Thyroid gland (tissue), 4 donors: ENCODE measurements at regions not wholly inside any gene's neighbourhood (a gene's known extent, or its start where the extent isn't known, plus 50 kb on each side); places are given as distances from the start of the nearest gene placed in this dataset.

Source experiments
- DNase-seq, 2 donors: peaks; one replicate each; pipeline ENCODE4 v3.0.0-alpha.2; 2019
- H3K27ac ChIP-seq, 3 donors: fragments of 200-600 bp; sonication (generic); 1 replicate in 2 of 3; 2 replicates in 1 of 3; pipeline ENCODE4 v1.5.1; 2016 to 2019; ENCODE audit warnings: mild to moderate bottlenecking in 1 of 3, moderate library complexity in 1 of 3
- H3K27me3 ChIP-seq: fragments of 200-600 bp; sonication (generic); one replicate; pipeline ENCODE4 v1.5.1; 2019
- H3K36me3 ChIP-seq, 2 donors: fragments of 200-600 bp; sonication (generic); one replicate each; pipeline ENCODE4 v1.5.1; 2016 to 2019
- H3K4me1 ChIP-seq, 2 donors: fragments of 200-600 bp; sonication (generic); one replicate each; pipeline ENCODE4 v1.5.1; 2017 to 2019
- H3K4me3 ChIP-seq, 3 donors: fragments of 200-600 bp; sonication (generic); replicated peaks in 1 of 3; 1 replicate in 2 of 3; 2 replicates in 1 of 3; pipeline ENCODE4 v1.5.1; 2016; ENCODE audit warnings: mild to moderate bottlenecking in 1 of 3
- H3K9me3 ChIP-seq: fragments of 200-600 bp; sonication (generic); one replicate; pipeline ENCODE4 v1.5.1; 2017
- POLR2A ChIP-seq, 2 donors: fragments of 450-650 bp; IDR thresholded peaks; one replicate each; pipeline ENCODE4 v1.6.1; 2017; ENCODE audit warnings: antibody characterized with exemption in 2 of 2, mild to moderate bottlenecking in 2 of 2, moderate library complexity in 1 of 2
- WGBS, 2 donors: methylation state at CpG; one replicate each; pipeline ENCODE4 v1.1.5; 2017; 5-methylcytosine and 5-hydroxymethylcytosine counted together
- intact Hi-C: fragments of 100-400 bp; cut with DNase I; formaldehyde crosslinking; loops from one replicate; pipeline ENCODE4 v1.15.1; 2023
- TF ChIP-seq, protein P1 (sequence below), 6 experiments: fragments of 200-600 bp in 3 of 6; fragments of 450-650 bp in 3 of 6; sonication (generic) in 3 of 6; IDR thresholded peaks; one replicate each; pipeline ENCODE4 v1.5.1; 2016 to 2019; ENCODE audit warnings: antibody characterized with exemption in 6 of 6, mild to moderate bottlenecking in 2 of 6, inconsistent platforms in 1 of 6, moderate library complexity in 1 of 6

DNA sequence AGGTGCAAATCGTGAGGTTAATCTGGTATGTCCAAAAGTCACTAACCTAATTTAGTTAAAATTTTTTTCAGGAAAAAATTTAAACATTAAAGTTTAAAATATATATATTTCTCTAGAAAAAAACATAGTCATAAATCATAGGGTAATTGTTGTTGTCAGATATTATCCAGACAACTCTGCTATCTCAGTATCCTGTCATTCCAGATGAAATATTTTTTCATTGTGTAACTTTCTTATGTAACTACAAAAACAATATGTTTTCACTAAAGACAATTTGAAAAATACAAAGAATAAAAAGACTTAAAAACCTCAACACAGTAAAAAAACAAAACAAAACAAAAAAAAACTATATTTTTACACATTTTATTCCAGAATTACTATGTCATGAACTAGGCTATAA is 57.6 kb downstream of the TENT5A start:
- intact Hi-C loops: no loop called here
- 89 to 91% methylated on average over 1 of the region's 1 CpG for WGBS, 2 donors
- Histone ChIP-seq H3K4me3 (no peak overlapping the region), H3K36me3 (no peaks in the 10 kb centered on the region), H3K27me3 (no peaks in the 10 kb centered on the region), H3K4me1 (no peaks in the 10 kb centered on the region), H3K27ac (no peak overlapping the region), H3K9me3 (no peaks in the 10 kb centered on the region)
- no peak for DNase-seq
- no peak for TF ChIP-seq POLR2A (IDR thresholded peaks at IDR 0.05)
- TF ChIP-seq, protein P1, sequence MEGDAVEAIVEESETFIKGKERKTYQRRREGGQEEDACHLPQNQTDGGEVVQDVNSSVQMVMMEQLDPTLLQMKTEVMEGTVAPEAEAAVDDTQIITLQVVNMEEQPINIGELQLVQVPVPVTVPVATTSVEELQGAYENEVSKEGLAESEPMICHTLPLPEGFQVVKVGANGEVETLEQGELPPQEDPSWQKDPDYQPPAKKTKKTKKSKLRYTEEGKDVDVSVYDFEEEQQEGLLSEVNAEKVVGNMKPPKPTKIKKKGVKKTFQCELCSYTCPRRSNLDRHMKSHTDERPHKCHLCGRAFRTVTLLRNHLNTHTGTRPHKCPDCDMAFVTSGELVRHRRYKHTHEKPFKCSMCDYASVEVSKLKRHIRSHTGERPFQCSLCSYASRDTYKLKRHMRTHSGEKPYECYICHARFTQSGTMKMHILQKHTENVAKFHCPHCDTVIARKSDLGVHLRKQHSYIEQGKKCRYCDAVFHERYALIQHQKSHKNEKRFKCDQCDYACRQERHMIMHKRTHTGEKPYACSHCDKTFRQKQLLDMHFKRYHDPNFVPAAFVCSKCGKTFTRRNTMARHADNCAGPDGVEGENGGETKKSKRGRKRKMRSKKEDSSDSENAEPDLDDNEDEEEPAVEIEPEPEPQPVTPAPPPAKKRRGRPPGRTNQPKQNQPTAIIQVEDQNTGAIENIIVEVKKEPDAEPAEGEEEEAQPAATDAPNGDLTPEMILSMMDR (IDR thresholded peaks at IDR 0.05): no peak

DNA sequence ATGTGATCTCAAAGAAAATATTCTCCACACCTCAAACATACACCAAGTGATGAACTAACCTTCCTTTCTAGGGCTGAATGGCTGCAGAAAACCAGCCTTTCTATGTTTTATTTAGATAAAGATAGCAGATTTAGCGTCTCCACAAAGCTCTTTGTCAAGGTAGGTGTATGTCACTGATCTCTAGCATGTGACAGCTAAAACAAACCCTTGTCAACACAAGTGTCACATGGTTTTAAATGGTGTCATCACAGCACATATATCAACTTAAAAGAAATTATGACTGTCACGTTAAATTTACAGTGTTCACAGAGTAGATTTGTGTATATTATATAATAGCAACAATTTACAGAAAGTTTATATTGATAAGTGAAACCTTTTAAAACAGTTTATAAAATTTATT is 58.3 kb downstream of the TENT5A start:
- H3K27ac ChIP-seq: no peak overlapping the region
- H3K9me3 ChIP-seq: no peaks in the 10 kb centered on the region
- H3K4me3 ChIP-seq: no peak overlapping the region
- no peaks in the 10 kb centered on the region for H3K4me1 ChIP-seq
- WGBS, 2 donors: 70 to 78% methylated on average over 2 of the region's 2 CpGs
- TF ChIP-seq, protein P1 (IDR thresholded peaks at IDR 0.05): no peak
- TF ChIP-seq POLR2A (IDR thresholded peaks at IDR 0.05): no peak
- H3K36me3 ChIP-seq: no peaks in the 10 kb centered on the region
- H3K27me3 ChIP-seq: no peaks in the 10 kb centered on the region
- DNase-seq: no peak
- intact Hi-C loops: no loop called here

DNA sequence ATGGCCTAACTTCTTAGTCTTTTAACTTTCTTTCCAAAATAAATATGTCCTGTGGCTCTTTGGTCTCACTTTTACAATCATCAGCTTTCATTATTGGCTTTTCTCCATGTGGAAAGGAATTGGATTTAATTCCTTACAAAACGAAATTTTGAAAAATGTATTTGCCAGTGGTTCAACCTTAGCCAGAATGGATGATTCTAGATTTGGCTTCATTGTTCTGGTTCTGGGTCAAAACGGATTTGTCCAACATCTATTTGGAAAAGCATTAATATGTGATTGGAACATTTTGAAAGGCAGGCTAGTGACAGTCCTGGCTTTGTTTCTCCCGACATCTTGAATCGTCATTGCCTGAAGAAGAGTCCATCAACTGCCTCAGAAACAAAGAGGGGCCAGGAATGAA is 59.2 kb downstream of the TENT5A start:
- no peaks in the 10 kb centered on the region for H3K9me3 ChIP-seq
- 81% methylated on average over 4 of the region's 4 CpGs for WGBS, 2 donors
- no peaks in the 10 kb centered on the region for H3K4me1 ChIP-seq
- no peak for DNase-seq
- no peaks in the 10 kb centered on the region for H3K27me3 ChIP-seq
- intact Hi-C loops: no loop called here
- no peak overlapping the region for H3K27ac ChIP-seq
- H3K36me3 ChIP-seq: no peaks in the 10 kb centered on the region
- H3K4me3 ChIP-seq: no peak overlapping the region
- no peak for TF ChIP-seq POLR2A (IDR thresholded peaks at IDR 0.05)
- TF ChIP-seq, protein P1 (IDR thresholded peaks at IDR 0.05): no peak

DNA sequence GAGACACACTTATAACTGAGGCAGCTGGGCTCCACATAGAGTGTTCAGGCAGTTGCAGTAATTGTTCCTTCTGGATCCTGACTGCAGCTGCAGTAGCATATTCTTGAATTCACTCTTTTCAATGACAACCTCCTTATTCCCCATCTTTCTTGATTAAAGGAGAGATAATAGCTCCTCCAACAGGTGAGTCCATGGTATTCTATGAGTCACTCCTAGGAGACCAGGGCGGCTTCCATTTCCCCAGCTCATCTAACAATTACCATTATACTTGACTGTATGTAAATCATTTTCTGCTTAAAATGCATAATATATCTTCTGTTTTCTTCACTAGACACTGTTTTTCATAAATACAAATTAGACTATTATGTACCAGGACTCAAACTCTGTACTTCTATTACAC is 62.4 kb downstream of the TENT5A start:
- Histone ChIP-seq H3K27ac (no peak overlapping the region), H3K4me3 (no peak overlapping the region), H3K36me3 (no peaks in the 10 kb centered on the region), H3K9me3 (no peaks in the 10 kb centered on the region), H3K27me3 (no peaks in the 10 kb centered on the region), H3K4me1 (no peaks in the 10 kb centered on the region)
- WGBS, 2 donors: 96 to 100% methylated on average over 1 of the region's 1 CpG
- DNase-seq: no peak
- intact Hi-C loops: no loop called here
- no peak for TF ChIP-seq POLR2A (IDR thresholded peaks at IDR 0.05)
- TF ChIP-seq, protein P1 (IDR thresholded peaks at IDR 0.05): no peak

DNA sequence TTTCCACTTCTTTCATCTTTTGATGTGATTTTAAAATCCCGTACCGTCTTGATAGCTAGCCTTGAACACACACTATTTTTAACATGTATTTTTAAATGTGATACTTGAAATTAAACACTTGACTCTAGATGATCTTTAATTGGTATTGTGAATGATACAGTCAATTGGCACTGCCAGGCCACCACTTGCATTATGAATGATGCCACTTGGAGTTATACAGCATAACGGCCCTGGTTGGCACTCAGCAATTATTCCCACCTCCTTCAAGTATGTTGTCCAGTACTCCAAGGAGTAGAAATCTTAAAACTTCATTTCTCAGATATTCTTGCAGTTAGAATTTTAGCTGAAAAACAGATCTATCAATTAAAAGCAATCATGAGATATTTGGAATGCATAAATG is 62.9 kb downstream of the TENT5A start:
- H3K27ac ChIP-seq: no peak overlapping the region
- TF ChIP-seq POLR2A (IDR thresholded peaks at IDR 0.05): no peak
- TF ChIP-seq, protein P1 (IDR thresholded peaks at IDR 0.05): no peak
- no peaks in the 10 kb centered on the region for H3K27me3 ChIP-seq
- no peaks in the 10 kb centered on the region for H3K36me3 ChIP-seq
- H3K4me1 ChIP-seq: no peaks in the 10 kb centered on the region
- WGBS, 2 donors: 82 to 86% methylated on average over 3 of the region's 3 CpGs
- intact Hi-C loops: no loop called here
- no peaks in the 10 kb centered on the region for H3K9me3 ChIP-seq
- no peak overlapping the region for H3K4me3 ChIP-seq
- no peak for DNase-seq
